IPS-18c (cell line): ENCODE measurements at regions not wholly inside any gene's neighbourhood (a gene's known extent, or its start where the extent isn't known, plus 50 kb on each side); places are given as distances from the start of the nearest gene placed in this dataset.
"Not testable (repeated sequence)": the region's sequence is repeated elsewhere in the genome, so short reads cannot be mapped to it uniquely, and the experiment has no call there.

Source experiments
- H3K4me3 ChIP-seq: 2 replicates; pipeline ENCODE4 v1.7.0; 2013; ENCODE audit warnings: low read depth, mild to moderate bottlenecking, low read length, moderate library complexity; ENCODE audit not compliant: insufficient read depth
- H3K9me3 ChIP-seq: one replicate; pipeline ENCODE4 v1.6.1; 2013; ENCODE audit warnings: mild to moderate bottlenecking, low read length, moderate library complexity; ENCODE audit not compliant: control insufficient read depth, insufficient read depth

GRCh38 chr6:170147832-170148708 is 142.8 kb downstream of the DLL1 start:
- H3K4me3 ChIP-seq: no peak overlapping the region
- H3K9me3 ChIP-seq: peaks cover 4% of the 10 kb centered on the region

GRCh38 chr6:170147056-170147787 is 143.7 kb downstream of the DLL1 start:
- peaks cover 4% of the 10 kb centered on the region for H3K9me3 ChIP-seq

GRCh38 chr6:170146640-170147039 is 144.2 kb downstream of the DLL1 start:
- H3K9me3 ChIP-seq: peaks cover 2% of the 10 kb centered on the region
- H3K4me3 ChIP-seq: no peak overlapping the region

More at GRCh38 chr6:170147056-170147787, 143.7 kb downstream of the DLL1 start:
- no peak overlapping the region for H3K4me3 ChIP-seq

GRCh38 chr6:170146131-170146530 is 144.7 kb downstream of the DLL1 start:
- H3K4me3 ChIP-seq, H3K9me3 ChIP-seq: not testable (repeated sequence)

- not testable (repeated sequence) for H3K4me3 ChIP-seq, H3K9me3 ChIP-seq
Measured at GRCh38 chr6:170145716-170146115, 145.2 kb downstream of the DLL1 start.

- Histone ChIP-seq H3K4me3 (no peak overlapping the region), H3K9me3 (peaks cover 2% of the 10 kb centered on the region)
Measured at GRCh38 chr6:170145272-170145592, 145.6 kb downstream of the DLL1 start.

GRCh38 chr6:170144571-170145271 is 146.2 kb downstream of the DLL1 start:
- H3K4me3 ChIP-seq: no peak overlapping the region

GRCh38 chr6:170143401-170144150 is 147.3 kb downstream of the DLL1 start:
- Histone ChIP-seq H3K4me3 (no peak overlapping the region), H3K9me3 (peaks cover 2% of the 10 kb centered on the region)

More at GRCh38 chr6:170144571-170145271, 146.2 kb downstream of the DLL1 start:
- peaks cover 2% of the 10 kb centered on the region for H3K9me3 ChIP-seq

- Histone ChIP-seq H3K4me3 (no peak overlapping the region), H3K9me3 (peaks cover 6% of the 10 kb centered on the region)
Measured at GRCh38 chr6:170142559-170142958, 148.3 kb downstream of the DLL1 start.

- not testable (repeated sequence) for H3K4me3 ChIP-seq
- H3K9me3 ChIP-seq: peaks cover 14% of the 10 kb centered on the region
Measured at GRCh38 chr6:170141061-170141460, 149.8 kb downstream of the DLL1 start.

- H3K4me3 ChIP-seq: no peak overlapping the region
Measured at GRCh38 chr6:170140129-170140528, 150.7 kb downstream of the DLL1 start.

GRCh38 chr6:170139531-170139930 is 151.3 kb downstream of the DLL1 start:
- Histone ChIP-seq H3K4me3 (no peak overlapping the region), H3K9me3 (peaks cover 16% of the 10 kb centered on the region)

More at GRCh38 chr6:170140129-170140528, 150.7 kb downstream of the DLL1 start:
- peaks cover 16% of the 10 kb centered on the region for H3K9me3 ChIP-seq

- peaks cover 16% of the 10 kb centered on the region for H3K9me3 ChIP-seq
- not testable (repeated sequence) for H3K4me3 ChIP-seq
Measured at GRCh38 chr6:170139046-170139445, 151.8 kb downstream of the DLL1 start.

- no peak overlapping the region for H3K4me3 ChIP-seq
- peaks cover 16% of the 10 kb centered on the region for H3K9me3 ChIP-seq
Measured at GRCh38 chr6:170137911-170138910, 152.7 kb downstream of the DLL1 start.

- peaks cover 16% of the 10 kb centered on the region for H3K9me3 ChIP-seq
- no peak overlapping the region for H3K4me3 ChIP-seq
Measured at GRCh38 chr6:170137176-170137891, 153.5 kb downstream of the DLL1 start.
